Suprapubic skin (tissue), 4 donors: ENCODE measurements at regions not wholly inside any gene's neighbourhood (a gene's known extent, or its start where the extent isn't known, plus 50 kb on each side); places are given as distances from the start of the nearest gene placed in this dataset.

Experiments used
- EP300 ChIP-seq: sonication (generic); formaldehyde crosslinking; IDR thresholded peaks from one replicate; pipeline ENCODE4 v1.6.1; 2017; ENCODE audit warnings: antibody characterized with exemption
- POLR2A ChIP-seq, 2 donors: fragments of 450-650 bp; IDR thresholded peaks; one replicate each; pipeline ENCODE4 v1.6.1; 2017; ENCODE audit warnings: antibody characterized with exemption in 2 of 2, mild to moderate bottlenecking in 2 of 2, moderate library complexity in 2 of 2
- POLR2AphosphoS5 ChIP-seq, 3 donors: sonication (generic); formaldehyde crosslinking; IDR thresholded peaks; one replicate each; pipeline ENCODE4 v1.6.1; 2017; ENCODE audit warnings: antibody characterized with exemption in 3 of 3
- TF ChIP-seq, protein P1 (sequence below), 2 donors: fragments of 200-600 bp in 1 of 2; fragments of 450-650 bp in 1 of 2; sonication (generic) in 1 of 2; IDR thresholded peaks; one replicate each; pipeline ENCODE4 v1.5.1; 2016 to 2019; ENCODE audit warnings: antibody characterized with exemption in 2 of 2, mild to moderate bottlenecking in 1 of 2, moderate library complexity in 1 of 2

DNA sequence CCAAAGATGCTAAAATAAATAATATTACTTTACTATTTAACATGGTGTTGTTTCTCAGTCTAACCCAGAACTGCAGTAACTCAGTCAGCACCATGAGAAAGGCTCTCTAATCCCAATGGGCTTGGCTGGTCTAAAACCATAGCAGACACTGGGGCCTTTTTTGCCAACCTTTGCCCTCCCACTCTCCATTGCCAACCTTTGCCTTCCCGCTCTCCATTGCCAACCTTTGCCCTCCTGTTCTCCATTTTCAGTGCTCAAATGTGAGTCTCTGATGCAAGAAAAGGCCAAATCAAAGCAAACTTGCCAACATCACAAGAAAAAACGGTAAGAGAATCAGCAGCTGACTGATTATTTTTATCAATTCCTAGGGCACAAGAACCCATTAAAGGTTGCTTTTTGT lies 1681.2 kb downstream of the SLITRK5 start:
- TF ChIP-seq, protein P1, sequence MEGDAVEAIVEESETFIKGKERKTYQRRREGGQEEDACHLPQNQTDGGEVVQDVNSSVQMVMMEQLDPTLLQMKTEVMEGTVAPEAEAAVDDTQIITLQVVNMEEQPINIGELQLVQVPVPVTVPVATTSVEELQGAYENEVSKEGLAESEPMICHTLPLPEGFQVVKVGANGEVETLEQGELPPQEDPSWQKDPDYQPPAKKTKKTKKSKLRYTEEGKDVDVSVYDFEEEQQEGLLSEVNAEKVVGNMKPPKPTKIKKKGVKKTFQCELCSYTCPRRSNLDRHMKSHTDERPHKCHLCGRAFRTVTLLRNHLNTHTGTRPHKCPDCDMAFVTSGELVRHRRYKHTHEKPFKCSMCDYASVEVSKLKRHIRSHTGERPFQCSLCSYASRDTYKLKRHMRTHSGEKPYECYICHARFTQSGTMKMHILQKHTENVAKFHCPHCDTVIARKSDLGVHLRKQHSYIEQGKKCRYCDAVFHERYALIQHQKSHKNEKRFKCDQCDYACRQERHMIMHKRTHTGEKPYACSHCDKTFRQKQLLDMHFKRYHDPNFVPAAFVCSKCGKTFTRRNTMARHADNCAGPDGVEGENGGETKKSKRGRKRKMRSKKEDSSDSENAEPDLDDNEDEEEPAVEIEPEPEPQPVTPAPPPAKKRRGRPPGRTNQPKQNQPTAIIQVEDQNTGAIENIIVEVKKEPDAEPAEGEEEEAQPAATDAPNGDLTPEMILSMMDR (IDR thresholded peaks at IDR 0.05): no peak
- no peak for TF ChIP-seq POLR2A (IDR thresholded peaks at IDR 0.05)
- TF ChIP-seq POLR2AphosphoS5 (IDR thresholded peaks at IDR 0.05): no peak
- no peak for TF ChIP-seq EP300
